ENCODE measurements at regions not wholly inside any gene's neighbourhood (a gene's known extent, or its start where the extent isn't known, plus 50 kb on each side); places are given as distances from the start of the nearest gene placed in this dataset.

- peaks cover 5% of the 10 kb centered on the region; the same call in 1 of the 2 replicates for H3K27me3 Mint-ChIP-seq (ENCODE audit: low read depth)
- H3K9me3 Mint-ChIP-seq: no peaks in the 10 kb centered on the region
- H3K27ac Mint-ChIP-seq: no peak overlapping the region
- no peaks in the 10 kb centered on the region for H3K36me3 Mint-ChIP-seq
- no peak overlapping the region for H3K4me3 Mint-ChIP-seq
- H3K4me1 Mint-ChIP-seq: peaks cover 48% of the 10 kb centered on the region
- ChIA-PET CTCF (interaction anchor here (0.8 to 8.5 kb wide), 11 partner anchors 29 to 349 kb away, joined by 3 to 190 read pairs (median 7); partner anchors contain the start of gene ARHGAP29), POLR2A (interaction anchor here (0.7 kb wide), 1 partner anchor 9 kb away, joined by 3 read pairs; no protein-coding TSS in a partner anchor)
- no peak for DNase-seq (ENCODE audit: low spot score)
- ATAC-seq: no peak
- TF ChIP-seq CTCF (IDR thresholded peaks at IDR 0.05) (no peak), HMGA2 (CRISPR knock-in tag; IDR thresholded peaks at IDR 0.05) (no peak), IRF1 (CRISPR knock-in tag; IDR thresholded peaks at IDR 0.05) (no peak), NFE2L1 (CRISPR knock-in tag; IDR thresholded peaks at IDR 0.05) (no peak), SOX15 (CRISPR knock-in tag; IDR thresholded peaks at IDR 0.05) (no peak), MXD4 (CRISPR knock-in tag; IDR thresholded peaks at IDR 0.05; ENCODE audit: borderline replicate concordance) (no peak), ZNF232 (CRISPR knock-in tag; IDR thresholded peaks at IDR 0.05) (no peak), CREM (CRISPR knock-in tag; IDR thresholded peaks at IDR 0.05) (no peak), E2F4 (CRISPR knock-in tag; IDR thresholded peaks at IDR 0.05; ENCODE audit: borderline replicate concordance, low read depth) (no peak), ZMAT4 (CRISPR knock-in tag; IDR thresholded peaks at IDR 0.05) (no peak), MYBL2 (CRISPR knock-in tag; IDR thresholded peaks at IDR 0.05) (no peak), ATF1 (CRISPR knock-in tag; IDR thresholded peaks at IDR 0.05) (no peak), NFYB (CRISPR knock-in tag; conservative IDR thresholded peaks at IDR 0.05; ENCODE audit: low read depth) (no peak), KAT7 (CRISPR knock-in tag; IDR thresholded peaks at IDR 0.05; ENCODE audit: borderline replicate concordance) (no peak), ZNF396 (CRISPR knock-in tag; IDR thresholded peaks at IDR 0.05; ENCODE audit: borderline replicate concordance) (no peak), ZNF121 (CRISPR knock-in tag; IDR thresholded peaks at IDR 0.05) (no peak)
- TF ChIP-seq, protein P1, sequence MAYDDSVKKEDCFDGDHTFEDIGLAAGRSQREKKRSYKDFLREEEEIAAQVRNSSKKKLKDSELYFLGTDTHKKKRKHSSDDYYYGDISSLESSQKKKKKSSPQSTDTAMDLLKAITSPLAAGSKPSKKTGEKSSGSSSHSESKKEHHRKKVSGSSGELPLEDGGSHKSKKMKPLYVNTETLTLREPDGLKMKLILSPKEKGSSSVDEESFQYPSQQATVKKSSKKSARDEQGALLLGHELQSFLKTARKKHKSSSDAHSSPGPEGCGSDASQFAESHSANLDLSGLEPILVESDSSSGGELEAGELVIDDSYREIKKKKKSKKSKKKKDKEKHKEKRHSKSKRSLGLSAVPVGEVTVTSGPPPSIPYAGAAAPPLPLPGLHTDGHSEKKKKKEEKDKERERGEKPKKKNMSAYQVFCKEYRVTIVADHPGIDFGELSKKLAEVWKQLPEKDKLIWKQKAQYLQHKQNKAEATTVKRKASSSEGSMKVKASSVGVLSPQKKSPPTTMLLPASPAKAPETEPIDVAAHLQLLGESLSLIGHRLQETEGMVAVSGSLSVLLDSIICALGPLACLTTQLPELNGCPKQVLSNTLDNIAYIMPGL (CRISPR knock-in tag; IDR thresholded peaks at IDR 0.05): no peak
- TF ChIP-seq, protein P2, sequence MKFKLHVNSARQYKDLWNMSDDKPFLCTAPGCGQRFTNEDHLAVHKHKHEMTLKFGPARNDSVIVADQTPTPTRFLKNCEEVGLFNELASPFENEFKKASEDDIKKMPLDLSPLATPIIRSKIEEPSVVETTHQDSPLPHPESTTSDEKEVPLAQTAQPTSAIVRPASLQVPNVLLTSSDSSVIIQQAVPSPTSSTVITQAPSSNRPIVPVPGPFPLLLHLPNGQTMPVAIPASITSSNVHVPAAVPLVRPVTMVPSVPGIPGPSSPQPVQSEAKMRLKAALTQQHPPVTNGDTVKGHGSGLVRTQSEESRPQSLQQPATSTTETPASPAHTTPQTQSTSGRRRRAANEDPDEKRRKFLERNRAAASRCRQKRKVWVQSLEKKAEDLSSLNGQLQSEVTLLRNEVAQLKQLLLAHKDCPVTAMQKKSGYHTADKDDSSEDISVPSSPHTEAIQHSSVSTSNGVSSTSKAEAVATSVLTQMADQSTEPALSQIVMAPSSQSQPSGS (CRISPR knock-in tag; IDR thresholded peaks at IDR 0.05; ENCODE audit: borderline replicate concordance, low read depth): no peak
- TF ChIP-seq, protein P3, sequence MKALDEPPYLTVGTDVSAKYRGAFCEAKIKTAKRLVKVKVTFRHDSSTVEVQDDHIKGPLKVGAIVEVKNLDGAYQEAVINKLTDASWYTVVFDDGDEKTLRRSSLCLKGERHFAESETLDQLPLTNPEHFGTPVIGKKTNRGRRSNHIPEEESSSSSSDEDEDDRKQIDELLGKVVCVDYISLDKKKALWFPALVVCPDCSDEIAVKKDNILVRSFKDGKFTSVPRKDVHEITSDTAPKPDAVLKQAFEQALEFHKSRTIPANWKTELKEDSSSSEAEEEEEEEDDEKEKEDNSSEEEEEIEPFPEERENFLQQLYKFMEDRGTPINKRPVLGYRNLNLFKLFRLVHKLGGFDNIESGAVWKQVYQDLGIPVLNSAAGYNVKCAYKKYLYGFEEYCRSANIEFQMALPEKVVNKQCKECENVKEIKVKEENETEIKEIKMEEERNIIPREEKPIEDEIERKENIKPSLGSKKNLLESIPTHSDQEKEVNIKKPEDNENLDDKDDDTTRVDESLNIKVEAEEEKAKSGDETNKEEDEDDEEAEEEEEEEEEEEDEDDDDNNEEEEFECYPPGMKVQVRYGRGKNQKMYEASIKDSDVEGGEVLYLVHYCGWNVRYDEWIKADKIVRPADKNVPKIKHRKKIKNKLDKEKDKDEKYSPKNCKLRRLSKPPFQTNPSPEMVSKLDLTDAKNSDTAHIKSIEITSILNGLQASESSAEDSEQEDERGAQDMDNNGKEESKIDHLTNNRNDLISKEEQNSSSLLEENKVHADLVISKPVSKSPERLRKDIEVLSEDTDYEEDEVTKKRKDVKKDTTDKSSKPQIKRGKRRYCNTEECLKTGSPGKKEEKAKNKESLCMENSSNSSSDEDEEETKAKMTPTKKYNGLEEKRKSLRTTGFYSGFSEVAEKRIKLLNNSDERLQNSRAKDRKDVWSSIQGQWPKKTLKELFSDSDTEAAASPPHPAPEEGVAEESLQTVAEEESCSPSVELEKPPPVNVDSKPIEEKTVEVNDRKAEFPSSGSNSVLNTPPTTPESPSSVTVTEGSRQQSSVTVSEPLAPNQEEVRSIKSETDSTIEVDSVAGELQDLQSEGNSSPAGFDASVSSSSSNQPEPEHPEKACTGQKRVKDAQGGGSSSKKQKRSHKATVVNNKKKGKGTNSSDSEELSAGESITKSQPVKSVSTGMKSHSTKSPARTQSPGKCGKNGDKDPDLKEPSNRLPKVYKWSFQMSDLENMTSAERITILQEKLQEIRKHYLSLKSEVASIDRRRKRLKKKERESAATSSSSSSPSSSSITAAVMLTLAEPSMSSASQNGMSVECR (CRISPR knock-in tag; IDR thresholded peaks at IDR 0.05; ENCODE audit: borderline replicate concordance): no peak
- TF ChIP-seq, protein P4, sequence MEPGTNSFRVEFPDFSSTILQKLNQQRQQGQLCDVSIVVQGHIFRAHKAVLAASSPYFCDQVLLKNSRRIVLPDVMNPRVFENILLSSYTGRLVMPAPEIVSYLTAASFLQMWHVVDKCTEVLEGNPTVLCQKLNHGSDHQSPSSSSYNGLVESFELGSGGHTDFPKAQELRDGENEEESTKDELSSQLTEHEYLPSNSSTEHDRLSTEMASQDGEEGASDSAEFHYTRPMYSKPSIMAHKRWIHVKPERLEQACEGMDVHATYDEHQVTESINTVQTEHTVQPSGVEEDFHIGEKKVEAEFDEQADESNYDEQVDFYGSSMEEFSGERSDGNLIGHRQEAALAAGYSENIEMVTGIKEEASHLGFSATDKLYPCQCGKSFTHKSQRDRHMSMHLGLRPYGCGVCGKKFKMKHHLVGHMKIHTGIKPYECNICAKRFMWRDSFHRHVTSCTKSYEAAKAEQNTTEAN (CRISPR knock-in tag; IDR thresholded peaks at IDR 0.05): no peak
Observed at GRCh38 chr1:94329276-94329675, 88.9 kb upstream of the ABCD3 start.
